Spleen (tissue), 11 donors: ENCODE measurements at regions not wholly inside any gene's neighbourhood (a gene's known extent, or its start where the extent isn't known, plus 50 kb on each side); places are given as distances from the start of the nearest gene placed in this dataset.

ENCODE experiments used
- DNase-seq: peaks from one replicate; pipeline ENCODE4 v3.0.0-alpha.2; 2020
- H3K27ac ChIP-seq, 8 donors: fragments of 200-600 bp; sonication (generic) in 7 of 8; 1 replicate in 4 of 8; 2 replicates in 4 of 8; pipeline versions ENCODE4 v1.5.0 to v1.8.0; 2016 to 2021; ENCODE audit warnings: inconsistent platforms in 4 of 8, mild to moderate bottlenecking in 4 of 8, moderate library complexity in 1 of 8
- H3K27me3 ChIP-seq, 7 donors: fragments of 200-600 bp; sonication (generic) in 6 of 7; replicated peaks in 1 of 7; 1 replicate in 4 of 7; 2 replicates in 3 of 7; pipeline versions ENCODE4 v1.5.0 to v1.8.0; 2016 to 2021; ENCODE audit warnings: inconsistent platforms in 3 of 7, mild to moderate bottlenecking in 1 of 7
- H3K36me3 ChIP-seq, 6 donors: fragments of 200-600 bp; sonication (generic) in 5 of 6; 1 replicate in 4 of 6; 2 replicates in 2 of 6; pipeline versions ENCODE4 v1.5.0 to v1.8.0; 2016 to 2021; ENCODE audit warnings: inconsistent platforms in 2 of 6
- H3K4me1 ChIP-seq, 6 donors: fragments of 200-600 bp; sonication (generic) in 5 of 6; 1 replicate in 3 of 6; 2 replicates in 3 of 6; pipeline versions ENCODE4 v1.5.0 to v1.8.0; 2016 to 2021; ENCODE audit warnings: inconsistent platforms in 3 of 6
- H3K4me3 ChIP-seq, 8 donors: fragments of 200-600 bp; sonication (generic) in 7 of 8; 1 replicate in 4 of 8; 2 replicates in 4 of 8; pipeline versions ENCODE4 v1.5.0 to v1.8.0; 2016 to 2021; ENCODE audit warnings: inconsistent platforms in 4 of 8, mild to moderate bottlenecking in 4 of 8, moderate library complexity in 2 of 8
- H3K9me3 ChIP-seq, 8 donors: fragments of 200-600 bp; sonication (generic) in 7 of 8; 1 replicate in 4 of 8; 2 replicates in 4 of 8; pipeline versions ENCODE4 v1.5.0 to v1.8.0; 2016 to 2021; ENCODE audit warnings: inconsistent platforms in 4 of 8
- POLR2A ChIP-seq, 3 donors: fragments of 450-650 bp; IDR thresholded peaks; one replicate each; pipeline ENCODE4 v1.5.1; 2017; ENCODE audit warnings: antibody characterized with exemption in 3 of 3, mild to moderate bottlenecking in 1 of 3
- POLR2AphosphoS5 ChIP-seq, 3 donors: sonication (generic); formaldehyde crosslinking; IDR thresholded peaks; one replicate each; pipeline ENCODE4 v1.5.1; 2017; ENCODE audit warnings: antibody characterized with exemption in 3 of 3
- WGBS, 5 donors: extraction: QIAGEN DNeasy Blood & Tissue Kit in 3 of 5; methylation state at CpG; one replicate each; pipeline versions ENCODE4 v1.1.5 to v1.1.7; 2013 to 2018; 5-methylcytosine and 5-hydroxymethylcytosine counted together
- intact Hi-C: fragments of 100-400 bp; cut with DNase I; formaldehyde crosslinking; loops from one replicate; pipeline ENCODE4 v1.15.0; 2023; ENCODE audit warnings: low total_unique reads
- TF ChIP-seq, protein P1 (sequence below), 11 experiments: fragments of 200-600 bp in 7 of 11; fragments of 450-650 bp in 4 of 11; sonication (generic) in 4 of 11; IDR thresholded peaks in 8 of 11; conservative IDR thresholded peaks in 3 of 11; 1 replicate in 7 of 11; 2 replicates in 4 of 11; pipeline versions ENCODE4 v1.4.0 to v1.8.0; 2016 to 2021; ENCODE audit warnings: antibody characterized with exemption in 11 of 11, inconsistent platforms in 4 of 11, mild to moderate bottlenecking in 1 of 11
- donor health status: healthy with polysubstance abuse.
- donor health status: DM: no; HTN: no; CAD: no; lungs with moderate emphysema.
- donor health status: DM: no; HTN: no; CAD: no.
- donor health status: Bipolar disorder and iron deficiency.
- donor health status: healthy.
- donor health status: DM: no; HTN: no; CAD: no.
- donor health status: DM: yes; HTN: yes; CAD: no.

DNA sequence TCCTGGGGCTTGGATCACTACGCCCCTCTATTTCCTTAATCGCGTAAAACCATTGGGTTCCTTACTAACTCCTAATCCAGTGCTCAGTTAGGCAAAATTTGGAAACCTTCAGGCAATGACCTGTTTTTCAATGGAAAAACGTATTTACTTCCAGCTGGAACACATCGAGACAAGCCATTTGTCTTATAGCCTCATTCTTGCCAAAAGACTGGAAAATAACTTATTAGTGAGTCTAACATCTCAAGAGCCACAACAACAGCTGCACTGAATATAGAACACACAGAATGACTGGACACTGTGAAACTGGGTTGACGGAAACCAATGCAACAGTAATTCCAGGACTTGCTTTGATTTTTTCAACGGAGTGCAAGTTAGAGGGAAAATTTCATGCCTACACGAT lies 125.2 kb upstream of the MAP3K7 start:
- no peaks in the 10 kb centered on the region for H3K9me3 ChIP-seq
- no peaks in the 10 kb centered on the region for H3K27me3 ChIP-seq
- no peak for DNase-seq
- WGBS, 5 donors, result 74 to 87% (median 84%) methylated on average over 8 of the region's 8 CpGs
- no peak overlapping the region for H3K4me3 ChIP-seq
- no peak overlapping the region for H3K27ac ChIP-seq
- TF ChIP-seq POLR2AphosphoS5 (IDR thresholded peaks at IDR 0.05) (no peak), POLR2A (IDR thresholded peaks at IDR 0.05) (no peak)
- TF ChIP-seq, protein P1, sequence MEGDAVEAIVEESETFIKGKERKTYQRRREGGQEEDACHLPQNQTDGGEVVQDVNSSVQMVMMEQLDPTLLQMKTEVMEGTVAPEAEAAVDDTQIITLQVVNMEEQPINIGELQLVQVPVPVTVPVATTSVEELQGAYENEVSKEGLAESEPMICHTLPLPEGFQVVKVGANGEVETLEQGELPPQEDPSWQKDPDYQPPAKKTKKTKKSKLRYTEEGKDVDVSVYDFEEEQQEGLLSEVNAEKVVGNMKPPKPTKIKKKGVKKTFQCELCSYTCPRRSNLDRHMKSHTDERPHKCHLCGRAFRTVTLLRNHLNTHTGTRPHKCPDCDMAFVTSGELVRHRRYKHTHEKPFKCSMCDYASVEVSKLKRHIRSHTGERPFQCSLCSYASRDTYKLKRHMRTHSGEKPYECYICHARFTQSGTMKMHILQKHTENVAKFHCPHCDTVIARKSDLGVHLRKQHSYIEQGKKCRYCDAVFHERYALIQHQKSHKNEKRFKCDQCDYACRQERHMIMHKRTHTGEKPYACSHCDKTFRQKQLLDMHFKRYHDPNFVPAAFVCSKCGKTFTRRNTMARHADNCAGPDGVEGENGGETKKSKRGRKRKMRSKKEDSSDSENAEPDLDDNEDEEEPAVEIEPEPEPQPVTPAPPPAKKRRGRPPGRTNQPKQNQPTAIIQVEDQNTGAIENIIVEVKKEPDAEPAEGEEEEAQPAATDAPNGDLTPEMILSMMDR (IDR thresholded peaks at IDR 0.05 in 8 of 11, conservative IDR thresholded peaks at IDR 0.05 in 3 of 11), result no peak
- no peaks in the 10 kb centered on the region for H3K36me3 ChIP-seq
- no peaks in the 10 kb centered on the region for H3K4me1 ChIP-seq
- intact Hi-C loops, result no loop called here

DNA sequence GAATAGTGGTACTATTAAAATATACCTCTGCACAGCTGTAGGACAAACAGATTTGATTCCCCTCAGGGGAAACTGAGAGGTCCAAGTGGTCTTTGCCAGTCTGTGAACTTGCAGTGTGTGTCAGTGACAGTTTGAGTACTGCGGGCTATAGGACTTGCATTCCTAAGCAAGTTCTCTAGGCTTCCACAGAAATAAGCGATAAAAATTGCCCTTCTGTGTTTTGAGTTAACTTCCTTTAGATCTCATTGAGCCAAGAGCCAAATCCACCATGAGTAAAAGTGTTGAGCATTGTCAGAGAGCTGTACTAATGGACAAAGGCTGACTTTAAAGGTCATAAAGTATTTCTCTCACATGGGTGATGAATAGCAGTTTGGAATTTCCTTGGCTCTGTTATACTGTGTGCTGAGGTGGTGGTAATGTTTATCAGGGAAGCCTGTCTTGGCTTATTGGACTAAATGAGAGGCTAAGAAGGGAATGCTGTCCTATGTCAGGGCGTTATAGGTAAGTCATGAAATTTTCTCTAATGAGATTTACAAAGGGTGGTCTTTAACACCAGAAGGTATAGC lies 122.6 kb upstream of the MAP3K7 start:
- intact Hi-C loops, result no loop called here
- no peaks in the 10 kb centered on the region for H3K9me3 ChIP-seq
- DNase-seq, result no peak
- no peak overlapping the region for H3K27ac ChIP-seq
- H3K4me1 ChIP-seq, result no peaks in the 10 kb centered on the region
- H3K4me3 ChIP-seq, result no peak overlapping the region
- 78 to 91% (median 83%) methylated on average over 3 of the region's 3 CpGs for WGBS, 5 donors
- TF ChIP-seq, protein P1 (IDR thresholded peaks at IDR 0.05 in 8 of 11, conservative IDR thresholded peaks at IDR 0.05 in 3 of 11), result no peak
- TF ChIP-seq POLR2A (IDR thresholded peaks at IDR 0.05) (no peak), POLR2AphosphoS5 (IDR thresholded peaks at IDR 0.05) (no peak)
- no peaks in the 10 kb centered on the region for H3K36me3 ChIP-seq
- H3K27me3 ChIP-seq, result no peaks in the 10 kb centered on the region

DNA sequence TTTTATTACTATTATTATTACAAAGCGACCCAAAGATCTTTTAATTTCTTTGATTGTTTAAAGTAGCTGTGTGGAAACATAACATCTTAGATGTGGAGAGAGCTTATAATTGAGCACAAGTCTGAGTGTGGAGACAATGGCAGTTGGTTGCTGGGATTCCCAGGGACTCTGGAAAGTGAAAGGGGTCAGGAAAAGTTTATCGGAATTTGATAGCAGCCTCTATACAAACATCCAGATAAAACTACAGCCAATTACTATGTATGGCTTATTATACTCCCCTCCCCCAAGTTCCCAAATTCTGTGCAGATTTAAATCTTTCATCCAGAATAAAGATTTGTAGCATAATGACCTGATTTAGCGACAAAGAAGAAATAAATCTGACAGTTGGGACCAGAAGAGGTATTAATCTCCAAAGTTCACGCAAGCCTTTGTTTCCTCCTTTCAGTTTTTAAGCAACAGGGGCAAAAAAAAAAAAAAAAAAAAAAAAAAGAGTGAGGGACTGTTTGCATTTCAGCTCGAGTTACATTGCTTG lies 121.4 kb upstream of the MAP3K7 start:
- Histone ChIP-seq H3K9me3 (no peaks in the 10 kb centered on the region), H3K36me3 (no peaks in the 10 kb centered on the region), H3K27me3 (no peaks in the 10 kb centered on the region), H3K4me1 (no peaks in the 10 kb centered on the region), H3K4me3 (no peak overlapping the region), H3K27ac (no peak overlapping the region)
- no peak for DNase-seq
- TF ChIP-seq, protein P1 (IDR thresholded peaks at IDR 0.05 in 8 of 11, conservative IDR thresholded peaks at IDR 0.05 in 3 of 11), result no peak
- TF ChIP-seq POLR2AphosphoS5 (IDR thresholded peaks at IDR 0.05) (no peak), POLR2A (IDR thresholded peaks at IDR 0.05) (no peak)
- intact Hi-C loops, result no loop called here
- WGBS, 5 donors, result 66 to 81% (median 72%) methylated on average over 5 of the region's 5 CpGs

DNA sequence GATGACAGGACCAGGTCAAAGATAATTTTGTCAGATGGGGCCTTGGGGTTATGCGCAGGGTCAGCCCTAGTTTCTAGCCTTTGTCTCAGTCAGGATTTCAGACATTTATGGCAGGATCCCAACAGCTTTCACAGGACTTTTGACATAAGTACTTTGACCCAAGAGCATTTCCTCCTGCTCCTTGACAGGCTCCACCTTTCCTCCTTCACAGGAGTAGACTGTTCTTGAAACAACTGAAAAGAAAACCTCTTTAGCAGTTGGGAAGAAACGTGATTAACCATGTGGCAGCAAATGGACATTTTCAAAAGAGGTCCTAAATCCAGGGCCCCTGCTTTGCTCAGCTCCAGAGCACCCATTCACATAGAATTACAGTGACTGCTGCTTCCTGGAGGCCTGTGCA lies 120.4 kb upstream of the MAP3K7 start:
- intact Hi-C loops, result no loop called here
- no peak overlapping the region for H3K4me3 ChIP-seq
- no peaks in the 10 kb centered on the region for H3K36me3 ChIP-seq
- H3K4me1 ChIP-seq, result no peaks in the 10 kb centered on the region
- no peaks in the 10 kb centered on the region for H3K27me3 ChIP-seq
- TF ChIP-seq POLR2AphosphoS5 (IDR thresholded peaks at IDR 0.05) (no peak), POLR2A (IDR thresholded peaks at IDR 0.05) (no peak)
- TF ChIP-seq, protein P1 (IDR thresholded peaks at IDR 0.05 in 8 of 11, conservative IDR thresholded peaks at IDR 0.05 in 3 of 11), result no peak
- 52 to 69% (median 61%) methylated on average over 2 of the region's 2 CpGs for WGBS, 5 donors
- no peaks in the 10 kb centered on the region for H3K9me3 ChIP-seq
- no peak overlapping the region for H3K27ac ChIP-seq
- no peak for DNase-seq
